D721Med (cell line): ENCODE measurements at regions not wholly inside any gene's neighbourhood (a gene's known extent, or its start where the extent isn't known, plus 50 kb on each side); places are given as distances from the start of the nearest gene placed in this dataset.
"Not testable (repeated sequence)": the region's sequence is repeated elsewhere in the genome, so short reads cannot be mapped to it uniquely, and the experiment has no call there.

Source experiments
- DNase-seq: peaks from one replicate; pipeline ENCODE4 v3.0.0; 2011; ENCODE audit warnings: low spot score; ENCODE audit not compliant: insufficient read length
- FAIRE-seq: peaks from 2 replicates; lab custom pipeline; 2011; peaks lifted over from hg19 to GRCh38; lab: Jason Lieb, UNC
- CTCF ChIP-seq: IDR thresholded peaks from 2 replicates; pipeline ENCODE4 v1.5.1; 2012; ENCODE audit warnings: mild to moderate bottlenecking, control low read depth; ENCODE audit not compliant: insufficient read depth; ENCODE audit errors: missing control alignments

- TF ChIP-seq CTCF = no peak
- no peak for FAIRE-seq
- DNase-seq = no peak
Measured at GRCh38 chr4:127313767-127314166, 319.0 kb upstream of the INTU start.

GRCh38 chr4:127327491-127327890 lies 305.3 kb upstream of the INTU start:
- FAIRE-seq (no peak), DNase-seq (no peak)
- no peak for TF ChIP-seq CTCF

- DNase-seq (no peak), FAIRE-seq (no peak)
- no peak for TF ChIP-seq CTCF
Measured at GRCh38 chr4:127335073-127335620, 297.6 kb upstream of the INTU start.

- FAIRE-seq = no peak
- DNase-seq = no peak
- no peak for TF ChIP-seq CTCF
Measured at GRCh38 chr4:127335732-127336131, 297.0 kb upstream of the INTU start.

- FAIRE-seq, DNase-seq: not testable (repeated sequence)
Measured at GRCh38 chr4:127343123-127343522, 289.6 kb upstream of the INTU start.

GRCh38 chr4:127344071-127344470 lies 288.7 kb upstream of the INTU start:
- DNase-seq (no peak), FAIRE-seq (no peak)
- no peak for TF ChIP-seq CTCF

GRCh38 chr4:127347936-127348335 lies 284.8 kb upstream of the INTU start:
- TF ChIP-seq CTCF = no peak
- DNase-seq = no peak
- no peak for FAIRE-seq
